HCT116 (cell line): ENCODE measurements at regions not wholly inside any gene's neighbourhood (a gene's known extent, or its start where the extent isn't known, plus 50 kb on each side); places are given as distances from the start of the nearest gene placed in this dataset.
"Not testable (repeated sequence)": the region's sequence is repeated elsewhere in the genome, so short reads cannot be mapped to it uniquely, and the experiment has no call there.

Experiments used
- ATAC-seq: fragments of 200-7000 bp; cut with Tn5 transposase; 2 replicates; pipeline ENCODE4 v1.9.1; 2020; ENCODE audit warnings: mild to moderate bottlenecking, moderate library complexity
- BruUV-seq: library from RNA; stranded (reverse); fragments of 400-500 nt; replicated peaks from 2 replicates; lab custom pipeline; 2021; lab: Mats Ljungman, UMichigan
- CTCF ChIA-PET: fragments of 300-600 bp; sonication (Branson Sonifier 250); formaldehyde crosslinking; loops from one replicate; lab custom pipeline; 2021; ENCODE audit warnings: antibody characterized with exemption; lab: Charles Lee
- POLR2A ChIA-PET: fragments of 300-600, 350-600 bp; sonication (Branson Sonifier 250); formaldehyde crosslinking; loops from one replicate; lab custom pipeline; 2021; ENCODE audit warnings: antibody characterized with exemption; lab: Charles Lee
- RAD21 ChIA-PET, 2 experiments: fragments of 300-600 bp; sonication (Branson Sonifier 250); formaldehyde crosslinking; loops; one replicate each; lab custom pipeline; 2023; ENCODE audit warnings: low total read pairs in 2 of 2; ENCODE audit not compliant: uncharacterized antibody in 2 of 2, unreplicated experiment in 2 of 2, low non-redundant PET in 1 of 2; lab: Charles Lee
- DNase-seq: peaks from one replicate; pipeline ENCODE4 v3.0.0-alpha.2; 2010; ENCODE audit warnings: low read depth, low spot score
- H2AFZ ChIP-seq: fragments of 200-600 bp; shearing (Covaris generic), sonication (generic); 2 replicates; pipeline ENCODE4 v1.6.1; 2017; ENCODE audit warnings: low read depth, mixed run types, mixed read lengths, antibody characterized with exemption, low read length; ENCODE audit not compliant: poor library complexity, severe bottlenecking
- H3K27ac ChIP-seq: 2 replicates; pipeline ENCODE4 v1.5.1; 2012; ENCODE audit warnings: low read depth, low read length
- H3K27me3 ChIP-seq: fragments of 200-600 bp; sonication (generic); 2 replicates; pipeline ENCODE4 v1.6.1; 2016; ENCODE audit warnings: mixed run types, low read length, mixed read lengths; ENCODE audit not compliant: insufficient read depth
- H3K36me3 ChIP-seq, 2 experiments: fragments of 200-500 bp in 1 of 2; fragments of 200-600 bp in 1 of 2; sonication (Bioruptor generic) in 1 of 2; sonication (generic) in 1 of 2; 2 replicates each; pipeline versions ENCODE4 v1.5.1 to v1.6.1; 2014 to 2016; ENCODE audit warnings: low read length in 2 of 2, inconsistent platforms in 1 of 2, mixed read lengths in 1 of 2, mixed run types in 1 of 2; ENCODE audit not compliant: insufficient read depth in 2 of 2, control insufficient read depth in 1 of 2
- H3K4me1 ChIP-seq, 2 experiments: fragments of 200-600 bp in 1 of 2; sonication (generic) in 1 of 2; 2 replicates each; pipeline versions ENCODE4 v1.5.1 to v1.6.1; 2012 to 2017; ENCODE audit warnings: low read length in 2 of 2, inconsistent platforms in 1 of 2, mild to moderate bottlenecking in 1 of 2, mixed read lengths in 1 of 2, mixed run types in 1 of 2, moderate library complexity in 1 of 2; ENCODE audit not compliant: insufficient read depth in 2 of 2, control insufficient read depth in 1 of 2
- H3K4me2 ChIP-seq: fragments of 200-600 bp; sonication (generic); 2 replicates; pipeline ENCODE4 v1.6.1; 2017; ENCODE audit warnings: mixed run types, low read length, mixed read lengths
- H3K4me3 ChIP-seq, 2 experiments: fragments of 200-600 bp in 1 of 2; sonication (generic) in 1 of 2; replicated peaks in 1 of 2; 2 replicates each; pipeline ENCODE4 v1.5.1; 2011 to 2016; ENCODE audit warnings: low read length in 2 of 2, control low read depth in 1 of 2, low read depth in 1 of 2, mild to moderate bottlenecking in 1 of 2, mixed read lengths in 1 of 2, mixed run types in 1 of 2
- H3K79me2 ChIP-seq: fragments of 200-600 bp; sonication (generic); 2 replicates; pipeline ENCODE4 v1.6.1; 2017; ENCODE audit warnings: mild to moderate bottlenecking, mixed run types, low read length, moderate library complexity, mixed read lengths; ENCODE audit not compliant: insufficient read depth
- H3K9ac ChIP-seq: fragments of 200-600 bp; sonication (generic); 2 replicates; pipeline ENCODE4 v1.6.1; 2016; ENCODE audit warnings: low read length, mixed read lengths
- H3K9me2 ChIP-seq: fragments of 200-600 bp; sonication (generic), shearing (Covaris generic); 2 replicates; pipeline ENCODE4 v1.6.1; 2017; ENCODE audit warnings: mixed run types, mild to moderate bottlenecking, moderate library complexity; ENCODE audit not compliant: insufficient read depth
- H3K9me3 ChIP-seq, 2 experiments: fragments of 200-500 bp in 1 of 2; fragments of 200-600 bp in 1 of 2; sonication (Bioruptor generic) in 1 of 2; sonication (generic) in 1 of 2; 2 replicates each; pipeline ENCODE4 v1.6.1; 2014 to 2017; ENCODE audit warnings: low read length in 2 of 2, mixed read lengths in 2 of 2, inconsistent platforms in 1 of 2, low read depth in 1 of 2, mild to moderate bottlenecking in 1 of 2, mixed run types in 1 of 2, moderate library complexity in 1 of 2; ENCODE audit not compliant: control insufficient read depth in 1 of 2, insufficient read depth in 1 of 2
- H4K20me1 ChIP-seq: fragments of 200-600 bp; sonication (generic), shearing (Covaris generic); 2 replicates; pipeline ENCODE4 v1.6.1; 2017; ENCODE audit warnings: mixed run types, mild to moderate bottlenecking, moderate library complexity; ENCODE audit not compliant: insufficient read depth
- CBX3 ChIP-seq: IDR thresholded peaks from 2 replicates; pipeline ENCODE4 v1.6.1; 2012; ENCODE audit warnings: low read depth
- EGR1 ChIP-seq: IDR thresholded peaks from 2 replicates; pipeline ENCODE4 v1.6.1; 2012; ENCODE audit warnings: low read depth
- intact Hi-C: fragments of 100-400 bp; cut with micrococcal nuclease; formaldehyde crosslinking; loops from 2 replicates; pipeline ENCODE4 v1.10.0; 2022
- TF ChIP-seq, protein P1 (sequence below): IDR thresholded peaks from 2 replicates; pipeline ENCODE4 v1.6.1; 2011; ENCODE audit warnings: mild to moderate bottlenecking, low read length, moderate library complexity; ENCODE audit not compliant: insufficient replicate concordance; ENCODE audit errors: extremely low read depth

- RAD21 ChIA-PET, intact Hi-C loops, H3K27me3 ChIP-seq, POLR2A ChIA-PET, ATAC-seq, H4K20me1 ChIP-seq, H3K36me3 ChIP-seq, H3K9me3 ChIP-seq, H3K9me2 ChIP-seq, H3K4me2 ChIP-seq, H2AFZ ChIP-seq, H3K27ac ChIP-seq, H3K4me1 ChIP-seq, H3K9ac ChIP-seq, BruUV-seq, DNase-seq, H3K4me3 ChIP-seq, CTCF ChIA-PET: not testable (repeated sequence)
- H3K79me2 ChIP-seq, result peaks cover 18% of the 10 kb centered on the region; the same call in 1 of the 2 replicates
Measured at GRCh38 chr3:51606871-51607270, 64.2 kb upstream of the TEX264 start.

- H3K9me3 ChIP-seq, H3K27me3 ChIP-seq, H3K9me2 ChIP-seq, H3K4me1 ChIP-seq, H3K27ac ChIP-seq, POLR2A ChIA-PET, DNase-seq, H3K9ac ChIP-seq, BruUV-seq, H3K4me3 ChIP-seq, ATAC-seq, RAD21 ChIA-PET, H3K36me3 ChIP-seq, H2AFZ ChIP-seq, H3K4me2 ChIP-seq, intact Hi-C loops, CTCF ChIA-PET, H4K20me1 ChIP-seq: not testable (repeated sequence)
- peaks cover 18% of the 10 kb centered on the region for H3K79me2 ChIP-seq
Measured at GRCh38 chr3:51607591-51608325, 63.3 kb upstream of the TEX264 start.

DNA sequence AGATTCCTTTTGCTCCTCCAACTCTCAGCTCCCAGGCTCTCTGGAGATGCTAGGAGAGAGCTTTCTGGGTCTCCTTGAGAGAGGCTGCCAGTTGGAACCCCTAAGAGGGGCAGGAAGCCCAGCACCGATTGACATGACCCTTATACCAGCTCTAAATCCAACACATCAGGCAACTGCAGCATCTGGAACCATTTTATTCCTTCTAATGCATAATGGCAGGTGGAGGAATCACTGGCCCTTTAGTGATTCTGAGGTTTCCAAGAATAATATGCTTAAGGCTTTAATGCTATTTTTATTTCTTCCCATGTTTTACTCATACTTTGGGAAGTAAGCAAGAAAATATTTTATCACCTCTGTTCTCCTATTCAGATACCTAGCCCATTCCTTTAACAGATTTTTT is 60.3 kb upstream of the TEX264 start:
- H3K27ac ChIP-seq, result no peak overlapping the region
- no peak for DNase-seq
- POLR2A ChIA-PET, result no interaction called here
- TF ChIP-seq, protein P1, sequence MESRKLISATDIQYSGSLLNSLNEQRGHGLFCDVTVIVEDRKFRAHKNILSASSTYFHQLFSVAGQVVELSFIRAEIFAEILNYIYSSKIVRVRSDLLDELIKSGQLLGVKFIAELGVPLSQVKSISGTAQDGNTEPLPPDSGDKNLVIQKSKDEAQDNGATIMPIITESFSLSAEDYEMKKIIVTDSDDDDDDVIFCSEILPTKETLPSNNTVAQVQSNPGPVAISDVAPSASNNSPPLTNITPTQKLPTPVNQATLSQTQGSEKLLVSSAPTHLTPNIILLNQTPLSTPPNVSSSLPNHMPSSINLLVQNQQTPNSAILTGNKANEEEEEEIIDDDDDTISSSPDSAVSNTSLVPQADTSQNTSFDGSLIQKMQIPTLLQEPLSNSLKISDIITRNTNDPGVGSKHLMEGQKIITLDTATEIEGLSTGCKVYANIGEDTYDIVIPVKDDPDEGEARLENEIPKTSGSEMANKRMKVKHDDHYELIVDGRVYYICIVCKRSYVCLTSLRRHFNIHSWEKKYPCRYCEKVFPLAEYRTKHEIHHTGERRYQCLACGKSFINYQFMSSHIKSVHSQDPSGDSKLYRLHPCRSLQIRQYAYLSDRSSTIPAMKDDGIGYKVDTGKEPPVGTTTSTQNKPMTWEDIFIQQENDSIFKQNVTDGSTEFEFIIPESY, result no peak
- TF ChIP-seq CBX3 (no peak), EGR1 (no peak)
- TF ChIP-seq, all 23 proteins: peak for 0
- H3K79me2 ChIP-seq, result peaks cover 36% of the 10 kb centered on the region
- no peaks in the 10 kb centered on the region for H3K9me2 ChIP-seq
- H3K9me3 ChIP-seq, result no peaks in the 10 kb centered on the region
- no peaks in the 10 kb centered on the region for H3K4me1 ChIP-seq
- no peak for ATAC-seq
- no peak overlapping the region for H3K4me2 ChIP-seq
- no peaks in the 10 kb centered on the region; the same call in 1 of the 2 replicates for H4K20me1 ChIP-seq
- no peaks in the 10 kb centered on the region for H3K36me3 ChIP-seq
- no peak overlapping the region for H2AFZ ChIP-seq
- no peak overlapping the region for H3K9ac ChIP-seq
- intact Hi-C loops, result no loop called here
- no peaks in the 10 kb centered on the region for H3K27me3 ChIP-seq
- ChIA-PET CTCF (no interaction called here), RAD21 (no interaction called here)
- no peak overlapping the region for H3K4me3 ChIP-seq
- no TSS peak for BruUV-seq
